DMS79 (cell line): ENCODE measurements at regions not wholly inside any gene's neighbourhood (a gene's known extent, or its start where the extent isn't known, plus 50 kb on each side); places are given as distances from the start of the nearest gene placed in this dataset.

Experiments
- DNase-seq: peaks from one replicate; lab custom pipeline; 2025; lab: John Stamatoyannopoulos, UW

DNA sequence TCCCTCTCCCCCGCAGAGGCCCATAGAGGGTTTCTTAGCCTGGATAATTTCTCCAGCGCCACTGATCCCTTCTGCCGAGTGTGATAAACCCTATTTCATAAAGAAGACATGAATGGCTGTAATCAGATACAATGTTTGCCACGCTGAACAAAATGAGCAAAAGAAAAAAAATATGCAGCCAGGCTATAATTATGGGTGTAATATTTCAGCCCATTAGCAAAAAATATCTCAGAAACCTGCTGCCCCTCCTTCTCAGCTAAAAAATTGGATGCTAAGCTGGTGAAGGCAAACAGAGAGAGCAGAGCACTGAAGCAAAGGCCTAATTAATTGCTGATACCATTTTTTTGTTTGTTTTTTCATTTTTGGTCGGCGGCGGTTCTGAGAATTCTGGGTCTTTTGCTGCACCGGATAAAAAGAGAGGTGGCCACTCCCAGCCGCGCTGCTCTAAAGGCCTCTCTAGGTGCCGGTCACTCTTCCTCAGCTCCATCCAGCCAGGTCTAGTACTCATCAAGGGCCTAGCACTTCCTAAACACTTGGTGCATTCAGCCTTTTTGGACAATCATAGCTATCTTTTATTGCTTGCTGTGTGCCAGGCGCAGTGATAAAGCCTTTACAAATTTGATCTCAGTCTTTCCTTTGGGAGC lies 128.7 kb upstream of the TLE3 start:
- no peak for DNase-seq

DNA sequence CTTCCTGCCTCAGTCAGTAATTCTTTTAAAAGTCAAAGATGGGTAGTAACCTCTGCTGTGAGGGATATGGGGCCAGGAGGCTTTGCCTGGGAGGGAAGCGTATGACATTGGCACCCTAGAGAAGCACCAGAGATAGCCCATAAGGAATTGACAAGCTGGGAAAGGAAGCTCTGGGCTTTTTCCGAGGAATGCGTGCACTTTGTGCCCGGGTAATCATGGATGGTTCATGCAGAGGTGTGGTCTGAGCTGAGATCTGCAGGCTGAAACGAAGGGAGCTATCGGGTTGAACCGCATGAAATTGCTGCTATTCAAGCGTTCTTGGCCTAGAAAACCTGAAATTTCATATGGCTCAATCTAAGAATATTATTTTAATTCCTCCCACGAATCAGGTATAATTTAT lies 127.7 kb upstream of the TLE3 start:
- DNase-seq: no peak

DNA sequence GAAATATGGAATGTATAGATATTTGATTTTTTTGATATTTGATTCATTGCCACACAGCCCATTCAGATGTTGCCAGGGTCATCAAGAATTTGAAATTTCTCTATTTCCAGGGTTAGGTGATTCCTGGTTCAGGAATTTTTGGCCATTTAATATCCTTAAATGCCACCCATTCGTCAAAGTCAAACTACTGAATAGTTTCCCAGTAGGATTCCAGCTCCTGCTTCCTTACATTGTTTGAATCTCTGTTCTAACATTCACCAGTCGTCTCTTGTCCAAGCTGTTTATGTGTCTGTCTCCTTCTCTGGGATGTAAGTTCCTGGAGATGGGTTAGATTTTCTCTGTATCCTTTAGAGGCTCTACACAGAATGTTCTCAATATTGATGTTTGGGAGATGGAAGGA lies 124.9 kb upstream of the TLE3 start:
- DNase-seq: no peak

DNA sequence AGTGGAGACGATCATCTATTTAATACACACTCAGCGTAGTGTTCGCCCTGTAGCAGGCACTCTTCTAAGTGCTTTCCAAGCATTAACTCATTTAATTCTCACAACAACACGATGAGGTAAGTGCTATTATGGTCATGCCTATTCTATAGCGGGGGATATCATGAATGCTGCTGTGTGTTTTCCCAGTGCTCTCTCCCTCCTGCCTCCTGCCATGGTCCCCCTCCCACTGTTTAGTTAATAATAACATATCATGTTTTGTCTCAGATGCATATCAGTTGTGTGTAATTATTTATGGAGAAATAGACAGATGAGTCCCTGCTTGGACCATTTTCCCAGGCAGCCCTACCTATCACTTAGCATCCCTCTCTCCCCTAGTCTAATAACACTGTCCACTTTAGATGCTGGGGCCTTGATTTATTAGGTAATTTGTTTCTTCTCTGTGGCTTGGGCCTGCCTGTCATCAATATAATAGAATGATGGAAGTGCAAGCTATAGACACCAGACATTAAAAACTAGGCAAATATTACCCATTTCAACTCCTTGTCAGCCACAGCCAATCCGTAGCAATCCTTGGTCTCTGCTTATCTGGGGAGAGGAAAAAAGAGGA lies 122.9 kb upstream of the TLE3 start:
- no peak for DNase-seq

DNA sequence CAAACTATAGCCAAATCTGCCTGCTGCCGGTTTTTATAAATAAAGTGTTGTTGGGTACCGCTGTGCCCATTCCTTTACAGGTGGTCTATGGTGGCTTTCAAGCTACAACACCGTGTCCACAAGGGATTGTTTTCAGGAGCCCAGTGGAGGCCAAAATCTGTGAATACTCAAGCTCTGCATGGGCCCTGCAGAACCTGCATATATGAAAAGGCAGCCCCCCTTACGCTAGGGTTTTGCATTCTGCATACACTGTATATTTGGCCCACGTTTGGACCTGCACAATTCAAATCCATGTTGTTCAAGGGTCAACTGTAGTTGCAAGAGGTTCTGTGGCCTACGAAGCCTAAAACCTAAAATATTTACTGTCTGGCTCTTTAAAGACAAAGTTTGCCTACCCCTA lies 122.2 kb upstream of the TLE3 start:
- DNase-seq: no peak

DNA sequence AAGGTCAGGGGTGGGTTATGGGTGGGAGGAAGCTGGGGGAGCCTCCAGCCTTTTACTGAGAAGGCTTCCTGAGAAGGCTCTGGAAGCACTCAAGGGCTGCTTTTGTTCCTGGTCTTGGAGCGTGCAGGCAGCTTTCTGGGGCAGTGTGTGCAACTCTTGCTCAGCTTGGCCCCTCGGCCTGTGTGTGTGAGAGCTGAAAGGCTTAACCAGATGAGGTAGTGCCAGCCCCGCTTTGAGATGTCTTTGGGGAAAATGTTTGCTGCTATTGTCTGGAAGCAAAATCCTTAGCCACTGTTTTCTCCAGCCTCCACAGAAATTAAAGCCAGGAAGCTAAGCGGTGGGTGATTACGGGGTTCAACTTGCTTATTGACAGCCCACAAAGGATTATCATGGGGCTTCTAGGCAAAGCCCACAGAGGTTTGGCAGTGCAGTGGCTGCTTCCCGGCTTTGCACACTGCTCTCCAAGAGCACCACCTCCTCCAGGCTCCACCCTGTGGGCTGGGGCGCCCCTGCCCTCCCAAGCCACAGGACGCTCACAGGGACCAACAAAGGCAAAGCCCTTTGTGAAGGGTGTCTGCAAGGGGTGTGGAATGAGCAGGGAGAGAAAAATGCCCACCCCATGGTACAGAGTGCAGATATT lies 121.7 kb upstream of the TLE3 start:
- no peak for DNase-seq

DNA sequence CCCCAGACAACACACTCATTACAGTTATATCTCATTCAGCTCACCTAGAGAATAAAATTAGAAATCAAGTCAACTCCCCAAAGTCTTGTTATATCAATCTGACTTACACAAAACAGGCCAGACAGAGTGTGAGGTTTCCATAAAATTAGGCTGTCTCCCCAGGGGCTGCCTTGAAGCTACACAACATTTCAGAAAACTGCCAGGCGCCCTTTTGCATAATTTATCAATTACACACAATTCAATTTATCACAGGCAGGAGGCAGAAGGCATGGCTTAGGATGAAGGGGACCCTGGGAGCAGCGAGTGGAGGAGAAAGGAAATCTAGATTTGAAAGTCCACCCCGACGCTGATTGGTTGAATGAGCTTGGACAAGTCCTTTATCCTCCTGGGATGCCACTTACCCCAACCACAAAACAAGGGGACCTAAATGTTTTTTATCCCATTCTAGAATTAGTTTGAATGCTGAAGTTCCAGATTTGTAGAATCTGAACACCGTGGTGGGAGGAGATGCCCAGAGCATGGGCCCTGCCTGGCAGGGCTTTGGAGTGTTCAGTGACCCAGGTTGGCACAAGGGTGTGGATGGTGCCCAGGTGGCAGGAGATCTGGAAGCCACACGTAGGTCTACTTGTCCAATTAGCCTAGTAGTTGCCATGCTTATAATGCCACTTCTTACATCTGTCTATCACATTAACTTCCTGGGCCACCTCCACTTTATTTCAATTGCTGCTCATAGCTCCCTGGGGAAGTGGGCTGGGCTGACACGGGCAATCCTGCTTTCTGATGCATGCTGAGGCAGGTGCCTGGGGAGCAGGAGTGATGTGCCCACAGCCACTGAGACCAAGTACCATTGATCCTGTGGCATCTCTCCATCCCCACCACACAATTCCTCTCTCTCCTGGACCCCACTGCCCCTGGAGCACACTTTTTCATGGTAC lies 119.8 kb upstream of the TLE3 start:
- peak; percentile 19 for DNase-seq

DNA sequence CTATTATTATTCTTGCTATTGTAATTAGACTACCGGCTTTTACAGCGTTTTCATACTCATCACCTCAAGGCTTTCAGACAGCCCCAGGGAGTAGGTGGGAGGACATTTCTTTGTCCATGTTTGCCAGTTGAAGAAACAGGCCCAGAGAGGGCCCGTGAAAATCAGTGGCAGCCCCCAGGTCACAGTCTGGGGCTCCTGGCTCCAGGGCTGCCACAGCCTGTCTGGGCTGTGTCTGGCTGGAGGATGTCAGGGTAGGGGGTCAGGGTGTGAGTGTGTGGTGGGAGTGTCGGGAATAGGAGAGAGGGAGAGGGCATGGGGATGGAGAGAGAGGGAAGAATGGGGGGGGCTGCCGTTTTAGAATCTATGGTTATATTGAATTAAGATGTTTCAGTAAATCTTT lies 118.2 kb upstream of the TLE3 start:
- DNase-seq: no peak

DNA sequence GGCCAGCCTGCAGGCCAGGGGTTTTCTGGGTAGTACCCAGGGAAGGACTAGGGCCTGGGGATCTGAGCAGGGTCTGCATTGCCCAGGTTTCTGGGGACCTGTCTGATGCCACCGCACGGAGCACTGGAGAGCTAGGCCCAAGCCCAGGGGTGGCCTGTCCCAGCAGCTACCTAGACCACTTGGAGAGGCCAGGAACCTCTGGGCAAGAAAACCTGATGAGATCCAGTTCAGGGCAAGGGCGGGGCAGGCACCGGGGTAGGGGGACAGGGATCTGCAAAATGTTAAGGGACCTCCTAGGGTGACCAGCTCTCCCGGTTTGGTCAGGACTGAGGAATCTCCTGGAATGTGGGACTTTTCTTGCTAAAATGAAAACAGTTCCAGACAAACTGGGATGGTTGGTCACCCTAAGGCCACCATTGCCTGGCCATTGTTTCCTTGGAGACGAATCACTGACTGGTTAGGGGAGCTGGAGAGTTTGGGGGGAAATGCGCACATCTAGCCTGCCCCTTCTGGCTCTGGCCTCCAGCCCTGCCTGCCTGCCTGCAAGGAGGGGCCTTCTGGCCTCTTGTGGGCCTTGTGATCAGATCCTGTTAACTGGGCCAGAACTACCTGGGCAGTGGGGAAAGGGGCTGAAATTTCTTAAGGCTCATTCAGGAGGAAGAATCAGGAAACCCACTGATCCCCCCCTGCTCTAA lies 117.4 kb upstream of the TLE3 start:
- no peak for DNase-seq

DNA sequence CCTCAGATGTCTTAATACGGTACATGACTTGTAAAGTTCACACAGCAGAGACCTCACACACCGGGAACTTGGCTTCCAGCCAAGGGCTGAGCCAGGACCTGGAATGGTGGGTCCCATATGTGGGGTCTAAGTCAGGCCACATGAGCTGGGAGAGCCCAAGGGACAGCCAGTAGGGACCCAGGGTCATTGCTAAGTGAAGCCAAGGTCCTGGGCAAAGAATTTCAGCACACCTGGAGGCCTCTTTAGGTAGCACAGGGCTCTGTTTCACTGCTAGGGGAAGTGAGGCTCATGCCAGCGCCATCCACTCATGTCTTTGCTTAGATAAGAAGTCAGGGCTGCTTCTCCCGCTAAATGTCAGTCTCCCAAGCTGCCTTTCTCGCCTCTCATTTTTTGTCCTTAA lies 116.6 kb upstream of the TLE3 start:
- DNase-seq: no peak

DNA sequence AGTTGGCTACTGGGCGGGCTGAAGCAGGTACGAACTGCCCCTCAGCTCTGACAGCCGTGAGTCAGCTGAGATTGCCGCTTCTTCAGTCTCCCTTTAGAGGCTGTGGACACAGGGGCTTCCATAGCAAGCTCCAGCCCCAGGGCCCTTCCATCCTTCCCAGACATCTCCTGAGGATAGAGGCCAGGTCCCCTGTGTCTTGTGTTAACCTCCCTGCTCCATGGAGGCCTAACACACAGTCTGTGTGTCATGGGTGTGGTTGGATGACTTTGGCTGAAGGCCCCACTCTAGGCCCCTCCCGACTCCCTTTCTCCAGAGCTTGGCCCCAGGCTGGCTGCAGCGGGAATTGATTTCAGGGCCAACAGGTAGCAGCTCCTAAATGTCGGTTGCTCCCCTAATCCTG lies 116.1 kb upstream of the TLE3 start:
- DNase-seq: no peak

DNA sequence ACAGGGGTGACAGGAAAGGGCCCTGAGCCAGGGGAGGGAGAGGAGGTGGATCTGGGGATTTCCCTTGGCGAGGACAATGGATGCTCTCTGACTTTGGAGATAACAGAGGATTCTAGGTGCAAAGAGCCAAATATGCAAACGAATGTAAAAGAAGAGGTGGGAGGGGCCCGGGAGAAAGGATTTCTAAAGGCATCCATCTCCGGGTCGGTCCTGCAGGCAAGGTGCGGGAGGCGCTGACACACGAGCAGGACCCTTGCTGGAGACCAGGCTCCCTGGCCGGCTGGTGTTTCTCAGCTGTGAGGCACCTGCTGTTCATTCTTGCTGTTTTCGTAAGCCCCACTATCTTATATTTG lies 115.2 kb upstream of the TLE3 start:
- no peak for DNase-seq

DNA sequence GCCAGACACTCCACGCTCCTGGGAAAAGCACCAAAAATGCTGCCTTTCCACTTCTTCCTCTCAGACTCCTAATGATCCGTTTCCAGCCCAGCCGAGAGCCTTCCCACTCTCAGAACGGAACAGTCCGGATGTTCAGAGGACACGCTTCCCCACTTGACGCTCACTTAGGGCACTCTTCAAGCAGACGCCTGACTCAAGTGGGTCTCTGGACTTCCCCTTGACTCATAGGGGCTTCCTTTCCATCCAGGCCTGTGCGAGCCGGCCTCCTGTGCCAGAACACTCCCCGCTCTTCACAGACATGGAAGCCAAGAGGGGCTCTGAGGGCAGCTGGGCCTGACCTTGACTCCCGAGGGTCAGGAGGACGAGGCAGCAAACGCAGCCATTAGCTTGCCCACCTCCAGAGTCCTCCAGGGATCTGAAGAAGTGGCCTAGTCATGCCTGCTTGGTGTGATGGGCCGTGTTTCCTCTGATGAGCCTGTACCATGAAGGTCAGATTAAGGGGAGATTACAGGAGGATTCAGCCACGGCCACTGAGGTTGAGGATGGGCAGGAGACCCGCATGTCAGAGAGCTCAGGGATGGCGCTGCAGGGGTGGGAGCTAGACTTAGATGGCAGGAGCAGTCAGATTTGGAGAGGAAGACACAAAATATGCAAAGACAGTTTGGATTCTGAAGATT lies 114.7 kb upstream of the TLE3 start:
- DNase-seq: peak; percentile 91

DNA sequence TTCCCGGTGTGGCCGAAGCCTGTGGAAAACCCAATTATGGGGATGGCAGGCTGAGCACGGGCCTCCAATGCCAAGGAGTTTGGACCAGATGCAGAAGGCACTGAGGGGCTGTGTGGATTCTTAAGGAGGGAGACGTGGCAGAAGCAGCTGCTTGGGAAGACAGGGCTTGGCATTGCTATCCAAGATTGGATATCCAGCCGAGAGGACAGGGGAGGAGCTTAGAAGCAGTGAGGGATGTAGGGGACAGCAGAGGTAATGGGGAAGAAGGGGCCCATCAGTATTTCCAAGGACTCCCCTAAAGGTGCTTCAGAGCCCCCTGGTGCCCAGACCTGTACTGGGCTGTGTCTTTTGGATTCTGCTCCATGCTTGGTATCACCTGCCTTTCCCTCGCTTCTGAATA lies 112.8 kb upstream of the TLE3 start:
- no peak for DNase-seq

DNA sequence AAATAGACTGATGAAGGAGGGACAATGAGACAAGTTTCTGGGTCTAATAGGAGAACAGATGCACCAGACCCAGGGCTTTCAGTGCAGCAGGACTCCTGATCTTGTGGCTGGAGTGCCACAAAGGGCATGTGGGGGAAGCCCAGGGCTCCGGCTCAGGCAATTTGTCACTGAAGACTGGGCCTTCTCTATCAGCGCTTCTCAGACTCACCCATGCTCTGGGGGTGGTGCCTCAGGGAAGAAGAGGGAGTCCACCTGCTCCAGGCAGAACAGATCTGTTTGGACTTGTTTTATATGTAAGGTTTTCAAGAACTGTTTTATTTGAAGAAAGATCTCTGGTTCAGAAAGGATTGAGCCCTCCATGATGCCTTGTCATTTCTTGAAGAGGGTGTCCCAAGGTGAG lies 112.4 kb upstream of the TLE3 start:
- peak; percentile 6 for DNase-seq

DNA sequence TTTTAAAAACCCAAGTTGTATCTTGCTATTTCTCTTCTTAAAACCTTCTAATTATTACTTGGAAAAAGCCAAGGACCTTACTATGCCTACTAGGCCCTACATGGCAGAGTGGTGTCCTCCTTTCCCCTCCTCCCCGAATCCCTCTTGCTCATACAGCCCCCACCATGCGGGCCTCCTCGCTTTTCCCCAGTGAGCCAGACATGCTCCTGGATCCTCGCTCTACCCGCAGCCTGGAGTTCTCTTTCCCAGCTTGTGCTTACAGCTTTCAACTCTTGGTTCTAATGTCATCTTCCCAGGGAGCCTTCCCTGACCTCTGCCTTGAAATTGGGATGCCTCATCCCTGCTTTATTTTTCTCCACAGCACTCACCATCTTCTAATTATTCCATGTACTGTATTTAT lies 111.8 kb upstream of the TLE3 start:
- no peak for DNase-seq

DNA sequence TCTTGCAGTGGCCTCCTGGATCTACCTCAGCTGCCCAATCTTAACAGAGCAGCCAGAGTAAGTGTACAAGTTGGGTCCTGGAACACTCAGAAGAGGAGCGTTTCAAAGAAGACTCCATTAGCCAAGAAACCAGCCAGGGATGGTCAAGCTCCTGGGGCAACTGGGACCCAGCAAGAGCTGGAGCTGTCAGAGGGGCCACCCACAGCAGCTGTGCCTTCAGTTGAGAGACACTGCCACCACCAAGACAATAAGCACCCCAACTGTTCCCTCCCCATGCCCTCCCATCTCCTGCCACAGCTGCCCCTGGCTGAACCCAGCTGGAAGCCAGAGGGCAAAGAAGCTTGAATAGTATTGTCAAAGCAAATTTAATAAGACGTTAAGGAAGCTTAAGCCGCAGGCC lies 110.6 kb upstream of the TLE3 start:
- no peak for DNase-seq

DNA sequence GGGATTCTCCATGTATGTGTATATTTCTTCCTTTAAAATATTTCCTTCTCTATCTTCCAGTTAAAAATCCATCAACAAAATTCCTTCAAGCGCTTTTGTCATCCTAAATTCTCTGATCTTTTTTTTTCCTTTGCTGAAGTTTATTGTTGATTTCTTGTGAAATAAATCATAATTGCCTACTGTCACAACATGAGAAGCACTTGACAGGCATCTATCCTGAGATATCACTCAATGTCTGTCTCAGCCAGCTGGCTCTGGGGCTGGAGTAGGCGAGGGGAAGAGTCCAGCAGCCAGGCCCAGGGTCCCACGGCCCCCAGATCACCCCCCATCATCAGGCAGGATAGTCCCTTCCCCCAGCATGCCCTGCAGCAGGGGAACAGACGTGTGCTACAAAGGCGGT lies 109.0 kb upstream of the TLE3 start:
- no peak for DNase-seq

DNA sequence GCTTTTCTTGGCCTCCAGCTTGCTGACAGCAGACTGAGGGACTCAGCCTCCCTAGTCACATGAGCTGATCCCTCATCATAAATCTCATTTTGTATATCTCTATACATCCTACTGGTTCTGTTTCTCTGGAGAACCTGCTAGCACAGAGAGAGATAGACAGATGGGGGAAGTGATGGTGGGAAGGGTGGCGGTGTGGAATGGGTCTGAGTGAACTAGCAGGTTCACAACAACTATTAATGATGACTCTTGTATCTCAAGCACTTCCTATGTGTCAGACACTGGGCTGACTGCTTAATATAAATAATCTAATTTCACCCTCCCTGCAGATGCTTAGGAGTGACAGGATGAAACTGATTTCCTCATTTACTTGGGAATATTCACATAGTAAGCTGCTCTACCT lies 106.9 kb upstream of the TLE3 start:
- DNase-seq: no peak

DNA sequence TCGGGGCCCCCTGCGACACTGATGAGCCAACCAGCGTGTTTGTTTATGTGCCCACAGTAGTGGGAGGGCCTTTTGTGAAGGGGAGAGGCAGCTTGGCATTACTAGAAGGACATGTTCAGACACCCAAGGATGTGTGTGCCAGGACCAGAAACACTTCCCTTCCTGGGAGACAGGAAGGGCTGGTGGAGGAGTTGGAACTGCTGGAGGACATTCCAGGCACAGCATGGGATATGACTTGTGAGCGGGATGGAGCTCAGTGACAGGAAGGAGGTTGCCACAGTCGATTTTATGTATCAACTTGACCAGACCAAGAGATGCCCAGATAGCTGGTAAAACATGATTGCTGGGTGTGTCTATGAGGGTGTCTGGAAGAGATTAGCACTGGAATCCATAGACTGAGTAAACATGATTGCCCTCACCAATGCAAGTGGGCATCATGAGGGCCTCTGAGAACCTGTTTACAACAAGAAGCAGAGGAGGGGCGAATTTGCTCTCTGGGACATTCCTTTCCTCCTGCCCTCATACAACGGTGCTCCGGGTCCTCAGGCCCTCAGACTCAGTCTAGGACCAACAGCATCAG lies 106.4 kb upstream of the TLE3 start:
- no peak for DNase-seq

DNA sequence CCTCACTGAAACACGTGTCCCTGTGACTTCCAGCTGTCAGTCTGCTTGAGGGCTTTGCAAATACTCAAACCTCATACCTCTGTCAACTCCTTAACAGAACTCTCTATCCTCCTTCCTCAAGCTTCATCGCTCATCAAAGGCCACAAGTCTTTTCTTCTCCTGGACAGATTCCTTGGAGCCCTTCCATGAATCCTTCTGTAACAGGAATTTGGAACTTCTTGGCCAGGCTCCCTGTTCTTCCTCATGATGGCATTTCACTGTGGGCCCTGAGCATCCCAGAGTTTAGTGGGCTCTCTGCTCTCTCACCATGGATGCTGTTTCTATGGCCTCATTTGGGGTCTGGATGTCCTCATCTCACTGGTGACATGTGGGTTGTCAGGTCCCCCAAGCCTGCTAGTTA lies 105.0 kb upstream of the TLE3 start:
- DNase-seq: no peak
